Transverse colon (tissue), 4 donors: ENCODE measurements at regions not wholly inside any gene's neighbourhood (a gene's known extent, or its start where the extent isn't known, plus 50 kb on each side); places are given as distances from the start of the nearest gene placed in this dataset.

ENCODE experiments used
- DNase-seq: peaks from one replicate; pipeline ENCODE4 v3.0.0-alpha.2; 2019
- H3K27ac ChIP-seq, 4 donors: fragments of 200-600 bp; sonication (generic); 2 replicates each; pipeline ENCODE4 v1.5.1; 2016 to 2018; ENCODE audit warnings: inconsistent platforms in 4 of 4
- H3K27me3 ChIP-seq: fragments of 200-600 bp; sonication (generic); 2 replicates; pipeline ENCODE4 v1.5.1; 2017; ENCODE audit warnings: inconsistent platforms
- H3K36me3 ChIP-seq, 4 donors: fragments of 200-600 bp; sonication (generic); 2 replicates each; pipeline ENCODE4 v1.5.1; 2017 to 2019; ENCODE audit warnings: inconsistent platforms in 4 of 4
- H3K4me1 ChIP-seq, 4 donors: fragments of 200-600 bp; sonication (generic); 2 replicates each; pipeline ENCODE4 v1.5.1; 2017 to 2020; ENCODE audit warnings: inconsistent platforms in 4 of 4
- H3K4me3 ChIP-seq, 4 donors: fragments of 200-600 bp; sonication (generic); 1 replicate in 1 of 4; 2 replicates in 3 of 4; pipeline versions ENCODE4 v1.5.1 to v1.6.1; 2017 to 2019; ENCODE audit warnings: inconsistent platforms in 4 of 4
- H3K9me3 ChIP-seq, 2 donors: fragments of 200-600 bp; sonication (generic); 2 replicates each; pipeline ENCODE4 v1.5.1; 2017 to 2019; ENCODE audit warnings: inconsistent platforms in 2 of 2
- EP300 ChIP-seq: sonication (generic); formaldehyde crosslinking; IDR thresholded peaks from one replicate; pipeline ENCODE4 v1.6.1; 2017; ENCODE audit warnings: antibody characterized with exemption, low read depth
- POLR2A ChIP-seq: fragments of 450-650 bp; IDR thresholded peaks from one replicate; pipeline ENCODE4 v1.6.1; 2016; ENCODE audit warnings: antibody characterized with exemption, mild to moderate bottlenecking, moderate library complexity
- POLR2AphosphoS5 ChIP-seq, 3 donors: sonication (generic); formaldehyde crosslinking; IDR thresholded peaks; one replicate each; pipeline ENCODE4 v1.6.1; 2016; ENCODE audit warnings: antibody characterized with exemption in 3 of 3
- WGBS, 2 donors: methylation state at CpG; one replicate each; pipeline ENCODE4 v1.1.5; 2018; ENCODE audit warnings: low coverage in 1 of 2; 5-methylcytosine and 5-hydroxymethylcytosine counted together
- in situ Hi-C, 4 donors: fragments of 200-750 bp; cut with MboI; loops; one replicate each; pipeline versions ENCODE4 v1.15.0 to v1.15.1; 2017; ENCODE audit warnings: low sequenced_read_pairs in 3 of 4, low pct_ligation_motif_present in 1 of 4, low pct_unique_long_range_greater_than_20kb in 1 of 4
- intact Hi-C: fragments of 100-400 bp; cut with DNase I; formaldehyde crosslinking; loops from one replicate; pipeline ENCODE4 v1.15.1; 2023; ENCODE audit warnings: low total_unique reads
- TF ChIP-seq, protein P1 (sequence below), 5 experiments: fragments of 200-600 bp in 3 of 5; fragments of 450-650 bp in 2 of 5; sonication (generic) in 3 of 5; IDR thresholded peaks; 1 replicate in 2 of 5; 2 replicates in 3 of 5; pipeline ENCODE4 v1.5.1; 2016 to 2017; ENCODE audit warnings: antibody characterized with exemption in 5 of 5, inconsistent platforms in 3 of 5, mild to moderate bottlenecking in 2 of 5, moderate library complexity in 1 of 5

DNA sequence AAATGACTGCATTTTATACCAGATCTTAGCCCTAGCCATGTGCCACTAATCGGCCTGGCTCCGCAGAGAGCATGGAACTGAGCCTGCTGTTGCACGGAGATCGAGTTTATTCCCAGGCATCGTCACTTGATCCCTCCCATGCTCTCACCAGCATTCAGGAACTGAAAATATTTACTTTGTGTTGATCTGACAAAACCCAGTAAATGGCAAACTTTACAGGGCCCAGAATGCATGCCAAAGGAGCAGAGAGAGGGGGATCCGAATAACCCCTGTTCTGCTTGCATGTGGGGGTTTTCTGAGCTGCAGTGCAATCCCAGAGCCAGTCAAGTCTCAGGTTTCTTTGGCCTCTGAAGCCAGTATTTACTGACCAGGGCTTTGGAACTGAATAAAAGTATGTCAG lies 87.3 kb downstream of the GAS1 start:
- Histone ChIP-seq H3K27me3 (no peaks in the 10 kb centered on the region), H3K4me3 (no peak overlapping the region), H3K4me1 (no peaks in the 10 kb centered on the region), H3K27ac (no peak overlapping the region), H3K36me3 (no peaks in the 10 kb centered on the region), H3K9me3 (no peaks in the 10 kb centered on the region)
- no peak for DNase-seq
- in situ Hi-C loops = no loop called here
- TF ChIP-seq POLR2A = no peak
- TF ChIP-seq, protein P1, sequence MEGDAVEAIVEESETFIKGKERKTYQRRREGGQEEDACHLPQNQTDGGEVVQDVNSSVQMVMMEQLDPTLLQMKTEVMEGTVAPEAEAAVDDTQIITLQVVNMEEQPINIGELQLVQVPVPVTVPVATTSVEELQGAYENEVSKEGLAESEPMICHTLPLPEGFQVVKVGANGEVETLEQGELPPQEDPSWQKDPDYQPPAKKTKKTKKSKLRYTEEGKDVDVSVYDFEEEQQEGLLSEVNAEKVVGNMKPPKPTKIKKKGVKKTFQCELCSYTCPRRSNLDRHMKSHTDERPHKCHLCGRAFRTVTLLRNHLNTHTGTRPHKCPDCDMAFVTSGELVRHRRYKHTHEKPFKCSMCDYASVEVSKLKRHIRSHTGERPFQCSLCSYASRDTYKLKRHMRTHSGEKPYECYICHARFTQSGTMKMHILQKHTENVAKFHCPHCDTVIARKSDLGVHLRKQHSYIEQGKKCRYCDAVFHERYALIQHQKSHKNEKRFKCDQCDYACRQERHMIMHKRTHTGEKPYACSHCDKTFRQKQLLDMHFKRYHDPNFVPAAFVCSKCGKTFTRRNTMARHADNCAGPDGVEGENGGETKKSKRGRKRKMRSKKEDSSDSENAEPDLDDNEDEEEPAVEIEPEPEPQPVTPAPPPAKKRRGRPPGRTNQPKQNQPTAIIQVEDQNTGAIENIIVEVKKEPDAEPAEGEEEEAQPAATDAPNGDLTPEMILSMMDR (IDR thresholded peaks at IDR 0.05) = no peak
- no peak for TF ChIP-seq POLR2AphosphoS5 (IDR thresholded peaks at IDR 0.05)
- TF ChIP-seq EP300 = no peak
- intact Hi-C loops = no loop called here
- WGBS, 2 donors = 60 to 72% methylated on average over 2 to 6 of the region's 6 CpGs

DNA sequence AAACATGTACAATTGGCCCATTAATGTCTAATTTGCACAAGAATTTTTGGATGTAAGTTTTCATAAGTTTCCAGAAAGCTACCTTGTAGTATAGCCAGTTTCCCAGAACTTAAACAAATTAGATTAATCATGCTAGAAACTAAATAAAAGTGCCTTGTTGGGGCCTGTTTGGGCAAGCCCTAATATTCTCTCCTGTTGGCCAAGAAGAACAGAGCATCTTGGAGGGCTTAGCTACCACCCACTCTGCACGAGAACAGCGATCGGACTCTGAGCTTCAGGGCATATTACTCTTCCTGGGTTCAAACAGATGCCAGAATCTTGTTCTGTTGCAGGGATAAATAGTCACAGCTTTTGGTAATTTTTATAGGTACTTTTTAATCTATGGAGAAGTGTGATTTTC lies 88.2 kb downstream of the GAS1 start:
- TF ChIP-seq, protein P1 (IDR thresholded peaks at IDR 0.05) = no peak
- intact Hi-C loops (no loop called here), in situ Hi-C loops (no loop called here)
- Histone ChIP-seq H3K4me3 (no peak overlapping the region), H3K36me3 (no peaks in the 10 kb centered on the region), H3K27ac (no peak overlapping the region), H3K9me3 (no peaks in the 10 kb centered on the region), H3K4me1 (no peaks in the 10 kb centered on the region), H3K27me3 (no peaks in the 10 kb centered on the region)
- DNase-seq = no peak
- WGBS, 2 donors = 90% methylated on average over 3 of the region's 3 CpGs; no CpG with 5 or more reads in 1 of the 2 donors

DNA sequence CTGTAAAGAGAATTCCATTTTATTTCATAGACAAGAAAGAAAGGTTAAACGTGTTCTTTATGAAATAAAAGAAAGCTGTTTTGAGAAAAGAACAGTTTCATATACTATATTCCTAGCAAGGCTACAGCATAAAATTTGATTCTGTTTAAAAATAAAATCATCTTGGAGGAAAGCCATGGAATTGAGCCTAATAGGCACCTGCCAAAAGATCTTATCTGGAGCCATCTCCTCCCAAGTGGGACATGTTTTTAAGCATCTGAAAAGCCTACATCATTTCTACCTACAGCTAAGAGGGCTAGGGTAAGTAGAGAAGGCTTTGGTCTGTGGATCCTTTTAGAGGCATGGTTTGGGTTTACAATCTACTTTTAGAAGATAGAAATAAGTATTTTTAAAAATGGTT lies 89.3 kb downstream of the GAS1 start:
- 28 to 73% methylated on average over 1 of the region's 1 CpG for whole genome bisulfite sequencing, 2 donors
- H3K27me3 ChIP-seq = no peaks in the 10 kb centered on the region
- DNase-seq = no peak
- no peaks in the 10 kb centered on the region for H3K4me1 ChIP-seq
- no peaks in the 10 kb centered on the region for H3K36me3 ChIP-seq
- no peaks in the 10 kb centered on the region for H3K9me3 ChIP-seq
- H3K27ac ChIP-seq = no peak overlapping the region
- in situ Hi-C loops = no loop called here
- TF ChIP-seq POLR2A (no peak), EP300 (no peak)
- intact Hi-C loops = no loop called here
- no peak overlapping the region for H3K4me3 ChIP-seq

DNA sequence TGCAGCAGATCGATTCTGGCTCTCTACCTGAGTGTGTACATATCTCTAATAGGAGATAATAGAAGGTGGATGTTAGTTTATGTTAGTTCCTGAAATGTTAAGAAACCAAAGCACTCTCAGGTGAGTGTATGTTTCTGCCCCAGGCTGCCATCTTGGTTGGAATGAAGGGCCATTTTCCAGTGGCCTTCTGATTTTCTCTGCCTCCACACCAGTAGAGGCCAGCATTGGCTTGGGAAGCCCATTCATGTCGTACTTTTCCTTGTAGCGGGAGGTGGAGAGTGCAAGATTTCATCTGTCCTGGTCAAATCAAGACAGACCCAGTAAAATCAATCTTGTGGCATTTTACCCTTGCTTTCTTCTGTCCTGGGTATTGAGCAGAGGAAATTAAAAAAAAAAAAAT lies 91.0 kb downstream of the GAS1 start:
- no peaks in the 10 kb centered on the region for H3K36me3 ChIP-seq
- intact Hi-C loops = no loop called here
- H3K27me3 ChIP-seq = no peaks in the 10 kb centered on the region
- in situ Hi-C loops = no loop called here
- no peak overlapping the region for H3K4me3 ChIP-seq
- 64 to 93% methylated on average over 1 to 3 of the region's 3 CpGs for WGBS, 2 donors
- no peaks in the 10 kb centered on the region for H3K4me1 ChIP-seq
- no peak overlapping the region for H3K27ac ChIP-seq
- TF ChIP-seq, protein P1 (IDR thresholded peaks at IDR 0.05) = no peak
- TF ChIP-seq POLR2A = no peak
- TF ChIP-seq POLR2AphosphoS5 (IDR thresholded peaks at IDR 0.05) = no peak
- TF ChIP-seq EP300 = no peak
- DNase-seq = no peak
- H3K9me3 ChIP-seq = no peaks in the 10 kb centered on the region

DNA sequence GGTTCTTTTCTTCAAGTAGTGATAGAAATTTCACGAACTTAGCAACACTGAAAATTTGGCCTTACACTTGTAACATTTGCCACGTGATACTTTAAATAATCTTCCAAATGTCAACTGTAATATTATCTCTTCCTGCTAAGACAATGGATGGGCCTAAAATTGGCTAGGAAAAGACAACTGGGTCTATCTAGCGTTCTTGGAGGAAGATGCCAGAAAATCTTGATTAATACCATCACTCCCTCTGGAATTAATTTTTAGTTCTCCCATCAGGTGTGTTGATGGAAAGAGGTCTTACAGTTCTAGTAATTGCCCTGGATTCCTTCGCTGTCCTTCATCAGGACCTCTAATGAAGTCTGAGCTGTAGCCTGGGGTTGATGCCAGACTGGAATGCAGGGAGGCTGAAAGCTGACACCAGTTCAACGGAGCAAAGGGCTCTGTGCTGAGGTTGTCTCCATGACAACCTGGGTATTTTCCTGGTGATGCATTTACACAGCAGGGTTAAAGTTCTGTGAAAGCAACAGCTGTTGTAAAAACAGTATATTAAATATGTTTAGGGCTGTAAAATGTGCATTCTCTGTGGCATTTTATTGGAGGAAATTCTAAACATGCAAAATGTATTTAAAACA lies 92.3 kb downstream of the GAS1 start:
- 11 to 40% methylated on average over 4 to 5 of the region's 5 CpGs for WGBS, 2 donors
- no peak for DNase-seq
- Histone ChIP-seq H3K27me3 (no peaks in the 10 kb centered on the region), H3K4me1 (no peaks in the 10 kb centered on the region), H3K36me3 (no peaks in the 10 kb centered on the region), H3K9me3 (no peaks in the 10 kb centered on the region), H3K4me3 (no peak overlapping the region), H3K27ac (no peak overlapping the region)
- TF ChIP-seq, protein P1 (IDR thresholded peaks at IDR 0.05) = no peak
- no peak for TF ChIP-seq POLR2A
- TF ChIP-seq POLR2AphosphoS5 (IDR thresholded peaks at IDR 0.05) = no peak
- TF ChIP-seq EP300 = no peak
- in situ Hi-C loops = no loop called here
- intact Hi-C loops = no loop called here
